Upper lobe of right lung (tissue), 1 donor: ENCODE measurements at regions not wholly inside any gene's neighbourhood (a gene's known extent, or its start where the extent isn't known, plus 50 kb on each side); places are given as distances from the start of the nearest gene placed in this dataset.
A peak's percentile ranks its signal among the peaks of the same experiment; 100 is the strongest.

Source experiments
- ATAC-seq: fragments of 200-7000 bp; cut with Tn5 transposase; one replicate; pipeline ENCODE4 v1.9.1; 2020; ENCODE audit warnings: mild to moderate bottlenecking, moderate library complexity
- DNase-seq: peaks from one replicate; pipeline ENCODE4 v3.0.0-alpha.2; 2020
- H3K27ac ChIP-seq: fragments of 200-600 bp; one replicate; pipeline ENCODE4 v1.8.0; 2022
- H3K27me3 ChIP-seq: fragments of 200-600 bp; one replicate; pipeline ENCODE4 v1.8.0; 2022; ENCODE audit warnings: mild to moderate bottlenecking
- H3K36me3 ChIP-seq: fragments of 200-600 bp; one replicate; pipeline ENCODE4 v1.8.0; 2022
- H3K4me1 ChIP-seq: fragments of 200-600 bp; one replicate; pipeline ENCODE4 v1.8.0; 2022
- H3K4me3 ChIP-seq: fragments of 200-600 bp; one replicate; pipeline ENCODE4 v1.8.0; 2022; ENCODE audit warnings: mild to moderate bottlenecking
- H3K9me3 ChIP-seq: fragments of 200-600 bp; one replicate; pipeline ENCODE4 v1.8.0; 2022
- intact Hi-C: fragments of 100-400 bp; cut with DNase I; formaldehyde crosslinking; loops from one replicate; pipeline ENCODE4 v1.11.0; 2022
- TF ChIP-seq, protein P1 (sequence below): fragments of 200-600 bp; IDR thresholded peaks from one replicate; pipeline ENCODE4 v1.8.0; 2022; ENCODE audit warnings: antibody characterized with exemption
- donor health status: DM: no; HTN: yes; CAD: no; lungs with severe emphysema.

DNA sequence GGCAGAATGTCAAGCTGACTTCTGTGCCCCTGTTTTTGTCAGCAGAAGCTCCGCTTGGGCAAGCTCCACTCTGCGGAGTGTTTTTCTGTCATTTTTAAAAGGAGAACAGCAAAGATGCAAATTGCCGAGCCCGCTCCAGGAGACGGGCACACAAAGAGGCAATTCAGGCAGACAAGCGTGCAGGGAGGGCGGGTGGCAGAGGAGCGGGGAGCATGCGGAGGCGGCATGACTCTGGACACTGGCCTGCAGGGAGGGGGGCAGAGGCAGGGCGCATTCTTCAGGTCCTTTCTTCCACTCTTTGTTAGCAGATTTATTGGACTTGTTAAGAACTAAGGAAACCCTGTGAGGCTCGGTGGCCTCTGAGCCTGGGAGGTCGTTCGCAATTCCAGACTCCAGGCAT lies 187.3 kb upstream of the RMST start:
- Histone ChIP-seq H3K27ac (no peak overlapping the region), H3K9me3 (no peaks in the 10 kb centered on the region), H3K4me3 (no peak overlapping the region), H3K4me1 (no peaks in the 10 kb centered on the region), H3K27me3 (peaks cover 8% of the 10 kb centered on the region), H3K36me3 (no peaks in the 10 kb centered on the region)
- ATAC-seq (peak; percentile 57), DNase-seq (no peak)
- intact Hi-C loops = no loop called here
- TF ChIP-seq, protein P1, sequence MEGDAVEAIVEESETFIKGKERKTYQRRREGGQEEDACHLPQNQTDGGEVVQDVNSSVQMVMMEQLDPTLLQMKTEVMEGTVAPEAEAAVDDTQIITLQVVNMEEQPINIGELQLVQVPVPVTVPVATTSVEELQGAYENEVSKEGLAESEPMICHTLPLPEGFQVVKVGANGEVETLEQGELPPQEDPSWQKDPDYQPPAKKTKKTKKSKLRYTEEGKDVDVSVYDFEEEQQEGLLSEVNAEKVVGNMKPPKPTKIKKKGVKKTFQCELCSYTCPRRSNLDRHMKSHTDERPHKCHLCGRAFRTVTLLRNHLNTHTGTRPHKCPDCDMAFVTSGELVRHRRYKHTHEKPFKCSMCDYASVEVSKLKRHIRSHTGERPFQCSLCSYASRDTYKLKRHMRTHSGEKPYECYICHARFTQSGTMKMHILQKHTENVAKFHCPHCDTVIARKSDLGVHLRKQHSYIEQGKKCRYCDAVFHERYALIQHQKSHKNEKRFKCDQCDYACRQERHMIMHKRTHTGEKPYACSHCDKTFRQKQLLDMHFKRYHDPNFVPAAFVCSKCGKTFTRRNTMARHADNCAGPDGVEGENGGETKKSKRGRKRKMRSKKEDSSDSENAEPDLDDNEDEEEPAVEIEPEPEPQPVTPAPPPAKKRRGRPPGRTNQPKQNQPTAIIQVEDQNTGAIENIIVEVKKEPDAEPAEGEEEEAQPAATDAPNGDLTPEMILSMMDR = no peak

DNA sequence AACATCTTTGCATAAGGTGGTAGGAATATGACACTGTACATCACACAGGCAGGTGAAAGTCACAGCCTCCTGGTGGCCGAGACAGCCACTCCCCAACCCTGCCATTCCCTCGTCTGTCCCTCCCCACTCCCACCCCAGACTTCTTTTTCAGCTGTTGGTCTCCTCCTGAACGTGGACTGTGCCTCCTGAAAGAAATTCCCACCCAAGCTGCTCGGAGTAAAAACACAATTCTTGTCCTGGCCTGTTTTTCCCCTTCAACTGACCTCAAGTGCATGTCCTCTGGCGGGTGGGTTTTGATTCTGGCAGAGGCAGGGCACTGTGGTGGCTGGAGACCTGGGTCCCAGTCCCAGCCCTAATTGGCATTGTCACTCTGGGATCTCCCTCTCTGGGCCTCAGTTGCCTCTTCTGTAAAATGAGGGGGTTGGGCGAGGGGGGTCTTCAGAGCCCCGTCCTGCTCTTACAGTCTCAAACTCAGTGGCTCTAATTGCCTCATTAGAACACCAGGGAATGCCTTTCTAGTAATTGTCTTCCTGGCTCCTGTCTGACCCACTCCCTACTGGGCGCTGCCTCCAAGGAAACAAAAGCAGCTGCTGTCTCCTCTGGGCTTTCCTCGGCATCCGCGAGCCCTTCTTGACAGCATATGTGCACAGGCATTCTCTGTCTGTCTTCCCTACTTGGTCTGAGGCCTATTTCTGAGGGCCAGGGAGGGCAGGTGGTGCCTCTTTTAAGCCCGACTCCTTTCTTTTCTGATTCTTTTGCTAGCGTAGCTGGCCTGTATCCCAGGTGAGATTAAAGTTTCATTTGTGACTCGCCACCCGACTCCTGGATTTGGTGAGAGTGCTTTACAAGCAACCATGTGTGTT lies 186.6 kb upstream of the RMST start:
- Histone ChIP-seq H3K9me3 (no peaks in the 10 kb centered on the region), H3K27ac (no peak overlapping the region), H3K27me3 (peaks cover 8% of the 10 kb centered on the region), H3K4me1 (no peaks in the 10 kb centered on the region), H3K36me3 (no peaks in the 10 kb centered on the region), H3K4me3 (no peak overlapping the region)
- no peak for DNase-seq
- TF ChIP-seq, protein P1 = no peak
- intact Hi-C loops = no loop called here
- no peak for ATAC-seq

DNA sequence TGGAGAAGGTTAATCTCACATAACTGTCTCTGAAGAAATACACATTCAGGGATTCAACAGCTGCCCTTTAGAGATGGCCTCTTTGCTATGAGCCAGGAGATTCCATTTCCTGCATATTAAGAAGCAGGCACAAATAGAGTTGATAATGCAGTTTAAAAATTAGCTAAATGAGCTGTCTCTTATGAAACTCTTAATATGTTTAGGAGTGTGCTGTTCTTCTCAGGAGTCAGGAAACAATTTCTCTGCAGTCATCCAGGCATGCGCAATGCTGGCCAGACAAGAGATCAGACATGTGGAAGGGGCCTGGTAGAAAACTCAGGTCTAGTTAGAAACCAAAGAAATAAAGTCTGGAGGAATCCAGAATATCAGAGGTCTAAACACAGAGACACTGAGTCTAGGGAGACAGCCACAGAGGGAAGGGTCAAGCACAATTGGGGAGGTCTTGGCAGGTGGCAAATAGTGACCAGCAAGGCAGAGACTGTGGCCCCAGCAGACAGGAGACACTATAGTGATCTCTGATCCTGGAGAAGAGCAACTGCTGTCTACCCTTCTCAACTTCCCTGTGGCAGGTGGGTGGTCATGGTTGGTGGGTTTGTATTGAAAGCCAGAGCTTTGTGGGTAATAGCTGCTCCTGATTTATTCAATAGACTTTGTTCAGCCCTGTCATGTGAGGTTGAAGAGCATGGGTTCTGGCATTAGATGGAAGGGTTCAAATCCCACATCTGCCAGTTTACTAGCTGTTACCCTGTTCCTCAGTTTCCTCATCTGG lies 185.8 kb upstream of the RMST start:
- intact Hi-C loops = no loop called here
- H3K27me3 ChIP-seq = peaks cover 8% of the 10 kb centered on the region
- no peak overlapping the region for H3K27ac ChIP-seq
- no peaks in the 10 kb centered on the region for H3K36me3 ChIP-seq
- H3K4me1 ChIP-seq = no peaks in the 10 kb centered on the region
- TF ChIP-seq, protein P1 = no peak
- no peak overlapping the region for H3K4me3 ChIP-seq
- no peaks in the 10 kb centered on the region for H3K9me3 ChIP-seq
- ATAC-seq = no peak
- no peak for DNase-seq

DNA sequence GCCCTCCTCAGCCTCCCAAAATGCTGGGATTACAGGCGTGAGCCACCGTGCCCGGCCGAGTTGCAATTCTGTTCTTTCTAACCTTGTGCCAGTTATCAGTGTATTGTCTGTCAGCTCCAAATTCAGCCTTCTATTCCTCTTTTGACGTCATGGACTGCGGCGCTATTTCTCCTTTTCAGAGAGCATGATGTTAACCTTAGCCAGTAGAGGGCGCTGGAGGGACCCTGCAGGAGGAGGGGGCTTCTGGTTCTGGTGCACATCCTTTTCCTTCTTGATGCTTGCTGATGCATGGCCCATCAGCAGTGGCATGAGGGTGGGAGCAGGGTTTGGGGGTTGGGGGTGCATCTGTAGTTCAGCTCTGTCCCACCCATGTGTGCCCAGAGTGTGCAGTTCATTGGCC lies 179.3 kb upstream of the RMST start:
- no peak overlapping the region for H3K4me3 ChIP-seq
- no peaks in the 10 kb centered on the region for H3K9me3 ChIP-seq
- H3K4me1 ChIP-seq = no peaks in the 10 kb centered on the region
- TF ChIP-seq, protein P1 = no peak
- no peaks in the 10 kb centered on the region for H3K36me3 ChIP-seq
- no peaks in the 10 kb centered on the region for H3K27me3 ChIP-seq
- intact Hi-C loops = no loop called here
- DNase-seq (no peak), ATAC-seq (peak; percentile 45)
- no peak overlapping the region for H3K27ac ChIP-seq

DNA sequence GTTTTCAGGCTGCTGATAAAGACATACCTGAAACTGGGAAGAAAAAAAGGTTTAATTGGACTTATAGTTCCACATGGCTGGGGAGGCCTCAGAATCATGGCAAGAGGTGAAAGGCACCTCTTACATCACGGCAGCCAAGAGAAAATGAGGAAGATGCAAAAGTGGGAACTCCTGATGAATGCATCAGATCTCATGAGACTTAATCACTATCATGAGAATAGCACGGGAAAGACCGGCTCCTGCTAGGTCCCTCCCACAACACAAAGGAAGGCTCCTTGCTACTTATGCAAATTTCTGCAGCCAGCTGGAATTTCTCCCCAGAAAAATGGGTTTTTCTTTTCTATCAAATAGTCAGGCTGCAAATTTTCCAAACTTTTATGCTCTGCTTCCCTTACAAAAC lies 174.1 kb upstream of the RMST start:
- no peaks in the 10 kb centered on the region for H3K4me1 ChIP-seq
- no peaks in the 10 kb centered on the region for H3K36me3 ChIP-seq
- no peak overlapping the region for H3K4me3 ChIP-seq
- no peak overlapping the region for H3K27ac ChIP-seq
- TF ChIP-seq, protein P1 = no peak
- H3K9me3 ChIP-seq = no peaks in the 10 kb centered on the region
- no peak for DNase-seq
- no peaks in the 10 kb centered on the region for H3K27me3 ChIP-seq
- intact Hi-C loops = no loop called here
- peak; percentile 75 for ATAC-seq
